WTC11 (cell line): ENCODE measurements at regions not wholly inside any gene's neighbourhood (a gene's known extent, or its start where the extent isn't known, plus 50 kb on each side); places are given as distances from the start of the nearest gene placed in this dataset.

Experiments
- ATAC-seq: fragments of 200-7000 bp; cut with Tn5 transposase; 2 replicates; pipeline ENCODE4 v1.10.0; 2021; ENCODE audit warnings: mild to moderate bottlenecking, moderate library complexity
- CTCF ChIA-PET: fragments of 300-600 bp; sonication (Branson Sonifier 250); formaldehyde crosslinking; loops from one replicate; lab custom pipeline; 2021; ENCODE audit warnings: antibody characterized with exemption; lab: Charles Lee
- POLR2A ChIA-PET: fragments of 350-600 bp; sonication (Branson Sonifier 250); formaldehyde crosslinking; loops from one replicate; lab custom pipeline; 2021; ENCODE audit warnings: antibody characterized with exemption; lab: Charles Lee
- DNase-seq: peaks from one replicate; pipeline ENCODE4 v3.0.0; 2021; ENCODE audit warnings: low spot score
- H3K27ac Mint-ChIP-seq: 2 replicates; pipeline ENCODE4 v1.8.0; 2021; ENCODE audit warnings: mixed read lengths
- H3K27me3 Mint-ChIP-seq: 2 replicates; pipeline ENCODE4 v1.8.0; 2021; ENCODE audit warnings: low read depth, mild to moderate bottlenecking, moderate library complexity, mixed read lengths
- H3K36me3 Mint-ChIP-seq: 2 replicates; pipeline ENCODE4 v1.8.0; 2021; ENCODE audit warnings: mixed read lengths
- H3K4me1 Mint-ChIP-seq: 2 replicates; pipeline ENCODE4 v1.8.0; 2022; ENCODE audit warnings: mixed read lengths
- H3K4me3 Mint-ChIP-seq: 2 replicates; pipeline ENCODE4 v1.8.0; 2021; ENCODE audit warnings: mild to moderate bottlenecking, moderate library complexity, mixed read lengths
- H3K9me3 Mint-ChIP-seq: 2 replicates; pipeline ENCODE4 v1.8.0; 2021; ENCODE audit warnings: mixed read lengths
- ATF2 ChIP-seq: sonication (generic); formaldehyde crosslinking; IDR thresholded peaks from 2 replicates; pipeline ENCODE4 v1.8.1; 2022; ENCODE audit warnings: low read depth, missing genetic modification reagents, borderline replicate concordance
- CREB1 ChIP-seq: sonication (generic); formaldehyde crosslinking; IDR thresholded peaks from 2 replicates; pipeline ENCODE4 v1.8.0; 2023; ENCODE audit warnings: mild to moderate bottlenecking, missing genetic modification reagents
- E2F1 ChIP-seq: sonication (generic); formaldehyde crosslinking; IDR thresholded peaks from 2 replicates; pipeline ENCODE4 v1.8.0; 2022; ENCODE audit warnings: mild to moderate bottlenecking, missing genetic modification reagents
- ELF4 ChIP-seq: sonication (generic); formaldehyde crosslinking; IDR thresholded peaks from 2 replicates; pipeline ENCODE4 v1.8.1; 2022; ENCODE audit warnings: low read depth, mild to moderate bottlenecking, moderate library complexity, missing genetic modification reagents
- ESRRA ChIP-seq: sonication (generic); formaldehyde crosslinking; IDR thresholded peaks from 2 replicates; pipeline ENCODE4 v1.8.1; 2022; ENCODE audit warnings: mild to moderate bottlenecking, missing genetic modification reagents, borderline replicate concordance
- FOXK1 ChIP-seq: sonication (generic); formaldehyde crosslinking; IDR thresholded peaks from 2 replicates; pipeline ENCODE4 v1.8.0; 2022; ENCODE audit warnings: mild to moderate bottlenecking, moderate library complexity, missing genetic modification reagents
- GTF2I ChIP-seq: fragments of 250-450 bp; sonication (Bioruptor Pico); conservative IDR thresholded peaks from 2 replicates; pipeline ENCODE4 v1.4.0; 2021; ENCODE audit warnings: mild to moderate bottlenecking
- HMGXB4 ChIP-seq: sonication (generic); formaldehyde crosslinking; IDR thresholded peaks from 2 replicates; pipeline ENCODE4 v1.8.1; 2023; ENCODE audit warnings: mild to moderate bottlenecking, moderate library complexity, missing genetic modification reagents
- IRF2 ChIP-seq: sonication (generic); formaldehyde crosslinking; IDR thresholded peaks from 2 replicates; pipeline ENCODE4 v1.8.0; 2022; ENCODE audit warnings: low read depth, missing genetic modification reagents, borderline replicate concordance
- MLX ChIP-seq: sonication (generic); formaldehyde crosslinking; IDR thresholded peaks from 2 replicates; pipeline ENCODE4 v1.8.1; 2023; ENCODE audit warnings: mild to moderate bottlenecking, missing genetic modification reagents, moderate library complexity
- NFE2L1 ChIP-seq: sonication (generic); formaldehyde crosslinking; IDR thresholded peaks from 2 replicates; pipeline ENCODE4 v1.8.1; 2023; ENCODE audit warnings: missing genetic modification reagents
- NR1H2 ChIP-seq: sonication (generic); formaldehyde crosslinking; IDR thresholded peaks from 2 replicates; pipeline ENCODE4 v1.9.0; 2021; ENCODE audit warnings: mild to moderate bottlenecking, moderate library complexity, missing genetic modification reagents
- NR3C1 ChIP-seq: sonication (generic); formaldehyde crosslinking; conservative IDR thresholded peaks from 2 replicates; pipeline ENCODE4 v1.8.1; 2023; ENCODE audit warnings: low read depth, mild to moderate bottlenecking, missing genetic modification reagents
- RORB ChIP-seq: fragments of 250-450 bp; sonication (Bioruptor Pico); IDR thresholded peaks from 2 replicates; pipeline ENCODE4 v1.9.0; 2021; ENCODE audit warnings: mild to moderate bottlenecking
- TP53 ChIP-seq: sonication (generic); formaldehyde crosslinking; IDR thresholded peaks from 2 replicates; pipeline ENCODE4 v1.8.1; 2023; ENCODE audit warnings: mild to moderate bottlenecking, missing genetic modification reagents
- USF1 ChIP-seq: sonication (generic); formaldehyde crosslinking; IDR thresholded peaks from 2 replicates; pipeline ENCODE4 v1.8.0; 2022; ENCODE audit warnings: mild to moderate bottlenecking, missing genetic modification reagents
- ZNF121 ChIP-seq: sonication (generic); formaldehyde crosslinking; IDR thresholded peaks from 2 replicates; pipeline ENCODE4 v1.8.0; 2023; ENCODE audit warnings: missing genetic modification reagents
- ZNF219 ChIP-seq: sonication (generic); formaldehyde crosslinking; IDR thresholded peaks from 2 replicates; pipeline ENCODE4 v1.8.0; 2023; ENCODE audit warnings: missing genetic modification reagents, mild to moderate bottlenecking, borderline replicate concordance
- ZNF263 ChIP-seq: sonication (generic); formaldehyde crosslinking; IDR thresholded peaks from 2 replicates; pipeline ENCODE4 v1.8.1; 2022; ENCODE audit warnings: low read depth, mild to moderate bottlenecking, moderate library complexity, missing genetic modification reagents
- ZNF423 ChIP-seq: fragments of 250-450 bp; sonication (Bioruptor Pico); IDR thresholded peaks from 2 replicates; pipeline ENCODE4 v2.1.2; 2022; ENCODE audit warnings: mild to moderate bottlenecking, moderate library complexity
- ZSCAN18 ChIP-seq: fragments of 250-450 bp; sonication (Bioruptor Pico); IDR thresholded peaks from 2 replicates; pipeline ENCODE4 v2.1.2; 2022; ENCODE audit warnings: mild to moderate bottlenecking, moderate library complexity
- TF ChIP-seq, protein P1 (sequence below): sonication (generic); formaldehyde crosslinking; IDR thresholded peaks from 2 replicates; pipeline ENCODE4 v1.8.1; 2022; ENCODE audit warnings: mild to moderate bottlenecking, missing genetic modification reagents, moderate library complexity, borderline replicate concordance
- TF ChIP-seq, protein P2 (sequence below): fragments of 250-450 bp; sonication (Bioruptor Pico); IDR thresholded peaks from 2 replicates; pipeline ENCODE4 v1.9.0; 2021; ENCODE audit warnings: moderate library complexity, mild to moderate bottlenecking, inconsistent platforms, borderline replicate concordance
- TF ChIP-seq, protein P3 (sequence below): fragments of 250-450 bp; sonication (Bioruptor Pico); IDR thresholded peaks from 2 replicates; pipeline ENCODE4 v1.9.0; 2021; ENCODE audit warnings: mild to moderate bottlenecking, borderline replicate concordance

- TF ChIP-seq NR3C1 (CRISPR knock-in tag) (no peak), CREB1 (CRISPR knock-in tag) (no peak), HMGXB4 (CRISPR knock-in tag) (no peak), ZSCAN18 (no peak), ELF4 (CRISPR knock-in tag) (no peak), RORB (no peak), USF1 (CRISPR knock-in tag) (no peak), TP53 (CRISPR knock-in tag) (no peak), NR1H2 (CRISPR knock-in tag) (no peak), NFE2L1 (no peak), ESRRA (CRISPR knock-in tag) (no peak), FOXK1 (CRISPR knock-in tag) (no peak)
- TF ChIP-seq, protein P1, sequence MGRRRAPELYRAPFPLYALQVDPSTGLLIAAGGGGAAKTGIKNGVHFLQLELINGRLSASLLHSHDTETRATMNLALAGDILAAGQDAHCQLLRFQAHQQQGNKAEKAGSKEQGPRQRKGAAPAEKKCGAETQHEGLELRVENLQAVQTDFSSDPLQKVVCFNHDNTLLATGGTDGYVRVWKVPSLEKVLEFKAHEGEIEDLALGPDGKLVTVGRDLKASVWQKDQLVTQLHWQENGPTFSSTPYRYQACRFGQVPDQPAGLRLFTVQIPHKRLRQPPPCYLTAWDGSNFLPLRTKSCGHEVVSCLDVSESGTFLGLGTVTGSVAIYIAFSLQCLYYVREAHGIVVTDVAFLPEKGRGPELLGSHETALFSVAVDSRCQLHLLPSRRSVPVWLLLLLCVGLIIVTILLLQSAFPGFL (CRISPR knock-in tag), result no peak
- TF ChIP-seq, protein P2, sequence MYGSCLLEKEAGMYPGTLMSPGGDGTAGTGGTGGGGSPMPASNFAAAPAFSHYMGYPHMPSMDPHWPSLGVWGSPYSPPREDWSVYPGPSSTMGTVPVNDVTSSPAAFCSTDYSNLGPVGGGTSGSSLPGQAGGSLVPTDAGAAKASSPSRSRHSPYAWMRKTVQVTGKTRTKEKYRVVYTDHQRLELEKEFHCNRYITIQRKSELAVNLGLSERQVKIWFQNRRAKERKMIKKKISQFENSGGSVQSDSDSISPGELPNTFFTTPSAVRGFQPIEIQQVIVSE (CRISPR knock-in tag), result no peak
These were observed 93.3 kb upstream of the NT5C1B start (continued) for GRCh38 chr2:18682681-18683080.

DNA sequence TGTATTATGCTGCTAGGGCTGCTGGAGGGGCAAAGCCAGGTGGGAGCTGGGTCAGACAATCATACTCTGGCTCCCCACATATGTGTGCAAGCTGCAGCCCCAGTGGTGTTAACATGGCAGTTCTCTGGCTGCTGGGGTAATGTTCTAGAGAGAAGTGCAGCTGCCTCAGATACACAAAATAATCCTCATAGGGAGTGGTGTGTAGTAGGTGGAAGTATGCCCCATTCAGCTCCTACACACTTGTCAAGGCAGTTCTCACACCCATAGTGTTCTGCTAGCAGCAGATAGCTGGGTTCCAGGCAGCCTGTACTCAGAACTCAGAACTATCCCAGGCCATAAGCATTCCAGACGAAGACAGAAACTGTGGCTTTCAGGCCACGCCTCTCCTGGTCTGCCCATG, 87.9 kb upstream of the NT5C1B start:
- no peak overlapping the region for H3K4me3 Mint-ChIP-seq
- no peak for TF ChIP-seq E2F1 (CRISPR knock-in tag)
- TF ChIP-seq IRF2, result no peak
- no peak for TF ChIP-seq MLX (CRISPR knock-in tag)
- no peak for TF ChIP-seq ZNF121 (CRISPR knock-in tag)
- no peak for TF ChIP-seq ZNF263 (CRISPR knock-in tag)
- TF ChIP-seq, protein P3, sequence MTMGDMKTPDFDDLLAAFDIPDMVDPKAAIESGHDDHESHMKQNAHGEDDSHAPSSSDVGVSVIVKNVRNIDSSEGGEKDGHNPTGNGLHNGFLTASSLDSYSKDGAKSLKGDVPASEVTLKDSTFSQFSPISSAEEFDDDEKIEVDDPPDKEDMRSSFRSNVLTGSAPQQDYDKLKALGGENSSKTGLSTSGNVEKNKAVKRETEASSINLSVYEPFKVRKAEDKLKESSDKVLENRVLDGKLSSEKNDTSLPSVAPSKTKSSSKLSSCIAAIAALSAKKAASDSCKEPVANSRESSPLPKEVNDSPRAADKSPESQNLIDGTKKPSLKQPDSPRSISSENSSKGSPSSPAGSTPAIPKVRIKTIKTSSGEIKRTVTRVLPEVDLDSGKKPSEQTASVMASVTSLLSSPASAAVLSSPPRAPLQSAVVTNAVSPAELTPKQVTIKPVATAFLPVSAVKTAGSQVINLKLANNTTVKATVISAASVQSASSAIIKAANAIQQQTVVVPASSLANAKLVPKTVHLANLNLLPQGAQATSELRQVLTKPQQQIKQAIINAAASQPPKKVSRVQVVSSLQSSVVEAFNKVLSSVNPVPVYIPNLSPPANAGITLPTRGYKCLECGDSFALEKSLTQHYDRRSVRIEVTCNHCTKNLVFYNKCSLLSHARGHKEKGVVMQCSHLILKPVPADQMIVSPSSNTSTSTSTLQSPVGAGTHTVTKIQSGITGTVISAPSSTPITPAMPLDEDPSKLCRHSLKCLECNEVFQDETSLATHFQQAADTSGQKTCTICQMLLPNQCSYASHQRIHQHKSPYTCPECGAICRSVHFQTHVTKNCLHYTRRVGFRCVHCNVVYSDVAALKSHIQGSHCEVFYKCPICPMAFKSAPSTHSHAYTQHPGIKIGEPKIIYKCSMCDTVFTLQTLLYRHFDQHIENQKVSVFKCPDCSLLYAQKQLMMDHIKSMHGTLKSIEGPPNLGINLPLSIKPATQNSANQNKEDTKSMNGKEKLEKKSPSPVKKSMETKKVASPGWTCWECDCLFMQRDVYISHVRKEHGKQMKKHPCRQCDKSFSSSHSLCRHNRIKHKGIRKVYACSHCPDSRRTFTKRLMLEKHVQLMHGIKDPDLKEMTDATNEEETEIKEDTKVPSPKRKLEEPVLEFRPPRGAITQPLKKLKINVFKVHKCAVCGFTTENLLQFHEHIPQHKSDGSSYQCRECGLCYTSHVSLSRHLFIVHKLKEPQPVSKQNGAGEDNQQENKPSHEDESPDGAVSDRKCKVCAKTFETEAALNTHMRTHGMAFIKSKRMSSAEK (CRISPR knock-in tag), result no peak
- no peak for TF ChIP-seq GTF2I (CRISPR knock-in tag)
- no peak for TF ChIP-seq ZNF219 (CRISPR knock-in tag)
- TF ChIP-seq ZNF423, result no peak
- TF ChIP-seq ATF2 (CRISPR knock-in tag), result no peak

More for the DNA sequence above, 87.9 kb upstream of the NT5C1B start:
- POLR2A ChIA-PET, result interaction anchor here (1.0 kb wide), 1 partner anchor 117 kb away, joined by 3 read pairs; the partner anchor contains the start of gene RDH14
- H3K4me1 Mint-ChIP-seq, result no peaks in the 10 kb centered on the region
- peaks cover 6% of the 10 kb centered on the region; the same call in 1 of the 2 replicates for H3K36me3 Mint-ChIP-seq
- H3K27me3 Mint-ChIP-seq, result no peaks in the 10 kb centered on the region; the same call in 1 of the 2 replicates
- peaks cover 22% of the 10 kb centered on the region for H3K9me3 Mint-ChIP-seq
- no peak for DNase-seq
- no peak overlapping the region for H3K27ac Mint-ChIP-seq
- ATAC-seq, result peak; percentile 41; the same call in 1 of the 2 replicates
- CTCF ChIA-PET, result interaction anchor here (0.9 kb wide), 1 partner anchor 13 kb away, joined by 5 read pairs; no protein-coding TSS in a partner anchor
